GM12878 (cell line): ENCODE measurements at regions not wholly inside any gene's neighbourhood (a gene's known extent, or its start where the extent isn't known, plus 50 kb on each side); places are given as distances from the start of the nearest gene placed in this dataset.

ENCODE experiments used
- FOXM1 ChIP-seq: IDR thresholded peaks from 2 replicates; pipeline ENCODE4 v1.6.1; 2012; ENCODE audit warnings: low read depth, mild to moderate bottlenecking, inconsistent platforms, low read length, moderate library complexity
- POLR2AphosphoS5 ChIP-seq: IDR thresholded peaks from 2 replicates; pipeline ENCODE4 v1.6.1; 2011; ENCODE audit warnings: mild to moderate bottlenecking, low read length, inconsistent platforms
- RAD21 ChIP-seq: IDR thresholded peaks from 2 replicates; pipeline ENCODE4 v1.6.1; 2011; ENCODE audit warnings: mild to moderate bottlenecking, low read depth, low read length, moderate library complexity; ENCODE audit not compliant: insufficient read depth
- ZNF217 ChIP-seq: fragments of 450-650 bp; IDR thresholded peaks from 2 replicates; pipeline ENCODE4 v1.6.1; 2017; ENCODE audit warnings: antibody characterized with exemption, mild to moderate bottlenecking

DNA sequence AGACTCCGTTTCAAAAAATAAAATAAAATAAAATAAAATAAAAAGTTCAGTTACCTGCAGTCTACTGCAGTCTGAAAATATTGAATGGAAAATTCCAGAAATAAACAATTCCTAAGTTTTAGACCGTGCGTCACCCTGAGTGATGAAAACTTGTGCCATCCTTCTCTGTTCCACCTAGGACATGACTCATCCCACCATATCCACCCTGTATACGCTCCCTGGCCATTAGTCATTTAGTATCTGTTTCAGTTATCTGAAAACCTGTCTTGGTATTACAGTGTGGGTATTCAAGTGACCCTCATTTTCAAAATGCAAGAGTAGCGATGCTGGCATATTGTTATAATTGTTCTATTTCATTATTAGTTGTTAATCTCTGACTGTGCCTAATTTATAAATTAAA, 51.8 kb upstream of the TEX48 start:
- TF ChIP-seq RAD21 (no peak), FOXM1 (no peak), ZNF217 (no peak), POLR2AphosphoS5 (no peak)
